ENCODE measurements at regions not wholly inside any gene's neighbourhood (a gene's known extent, or its start where the extent isn't known, plus 50 kb on each side); places are given as distances from the start of the nearest gene placed in this dataset.
"Not testable (repeated sequence)": the region's sequence is repeated elsewhere in the genome, so short reads cannot be mapped to it uniquely, and the experiment has no call there.

- no peak overlapping the region for H3K27ac Mint-ChIP-seq
- no peaks in the 10 kb centered on the region for H3K27me3 Mint-ChIP-seq (ENCODE audit: low read depth)
- H3K4me1 Mint-ChIP-seq (ENCODE audit: low read depth): no peaks in the 10 kb centered on the region
- no peaks in the 10 kb centered on the region for H3K36me3 Mint-ChIP-seq (ENCODE audit: low read depth)
- DNase-seq: no peak
- intact Hi-C loops (cut with micrococcal nuclease): no loop called here
- CTCF ChIA-PET: no interaction called here
- peaks cover 1% of the 10 kb centered on the region for H3K9me3 Mint-ChIP-seq
- H3K4me3 Mint-ChIP-seq: no peak overlapping the region
Observed at GRCh38 chr6:62978920-62979319, 232.3 kb upstream of the FKBP1C start.

- H3K27me3 Mint-ChIP-seq (ENCODE audit: low read depth): no peaks in the 10 kb centered on the region
- no peak overlapping the region for H3K4me3 Mint-ChIP-seq
- peaks cover 3% of the 10 kb centered on the region for H3K9me3 Mint-ChIP-seq
- no peaks in the 10 kb centered on the region for H3K4me1 Mint-ChIP-seq (ENCODE audit: low read depth)
- H3K27ac Mint-ChIP-seq: no peak overlapping the region
- CTCF ChIA-PET: no interaction called here
- H3K36me3 Mint-ChIP-seq (ENCODE audit: low read depth): no peaks in the 10 kb centered on the region
- DNase-seq: no peak
- intact Hi-C loops (cut with micrococcal nuclease): no loop called here
Observed at GRCh38 chr6:62980093-62980492, 231.2 kb upstream of the FKBP1C start.

- no peak for DNase-seq
- no peaks in the 10 kb centered on the region for H3K4me1 Mint-ChIP-seq (ENCODE audit: low read depth)
- no peaks in the 10 kb centered on the region for H3K36me3 Mint-ChIP-seq (ENCODE audit: low read depth)
- CTCF ChIA-PET: no interaction called here
- peaks cover 3% of the 10 kb centered on the region for H3K9me3 Mint-ChIP-seq
- intact Hi-C loops (cut with micrococcal nuclease): no loop called here
- no peak overlapping the region for H3K27ac Mint-ChIP-seq
- H3K4me3 Mint-ChIP-seq: no peak overlapping the region
- H3K27me3 Mint-ChIP-seq (ENCODE audit: low read depth): no peaks in the 10 kb centered on the region
Observed at GRCh38 chr6:62980724-62981123, 230.5 kb upstream of the FKBP1C start.

GRCh38 chr6:62982951-62983350 lies 228.3 kb upstream of the FKBP1C start:
- H3K4me3 Mint-ChIP-seq: no peak overlapping the region
- no peaks in the 10 kb centered on the region for H3K27me3 Mint-ChIP-seq (ENCODE audit: low read depth)
- CTCF ChIA-PET: no interaction called here
- H3K27ac Mint-ChIP-seq: no peak overlapping the region
- H3K36me3 Mint-ChIP-seq (ENCODE audit: low read depth): no peaks in the 10 kb centered on the region
- H3K4me1 Mint-ChIP-seq (ENCODE audit: low read depth): no peaks in the 10 kb centered on the region
- intact Hi-C loops (cut with micrococcal nuclease): no loop called here
- no peak for DNase-seq
- peaks cover 8% of the 10 kb centered on the region for H3K9me3 Mint-ChIP-seq

- H3K27ac Mint-ChIP-seq; DNase-seq; intact Hi-C loops (cut with micrococcal nuclease); H3K4me3 Mint-ChIP-seq; CTCF ChIA-PET; H3K4me1 Mint-ChIP-seq (ENCODE audit: low read depth); H3K36me3 Mint-ChIP-seq (ENCODE audit: low read depth); H3K9me3 Mint-ChIP-seq; H3K27me3 Mint-ChIP-seq (ENCODE audit: low read depth): not testable (repeated sequence)
Observed at GRCh38 chr6:62991696-62992095, 219.6 kb upstream of the FKBP1C start.

GRCh38 chr6:62993951-62994350 lies 217.3 kb upstream of the FKBP1C start:
- Mint-ChIP-seq H3K27me3 (ENCODE audit: low read depth) (no peaks in the 10 kb centered on the region), H3K36me3 (ENCODE audit: low read depth) (no peaks in the 10 kb centered on the region), H3K4me3 (no peak overlapping the region), H3K9me3 (peaks cover 3% of the 10 kb centered on the region), H3K4me1 (ENCODE audit: low read depth) (no peaks in the 10 kb centered on the region), H3K27ac (no peak overlapping the region)
- intact Hi-C loops (cut with micrococcal nuclease): no loop called here
- no peak for DNase-seq
- CTCF ChIA-PET: no interaction called here

GRCh38 chr6:62998022-62998421 lies 213.2 kb upstream of the FKBP1C start:
- no peaks in the 10 kb centered on the region for H3K27me3 Mint-ChIP-seq (ENCODE audit: low read depth)
- H3K27ac Mint-ChIP-seq: no peak overlapping the region
- H3K4me3 Mint-ChIP-seq: no peak overlapping the region
- H3K9me3 Mint-ChIP-seq: peaks cover 3% of the 10 kb centered on the region
- intact Hi-C loops (cut with micrococcal nuclease): no loop called here
- H3K4me1 Mint-ChIP-seq (ENCODE audit: low read depth): no peaks in the 10 kb centered on the region
- CTCF ChIA-PET: no interaction called here
- DNase-seq: no peak
- no peaks in the 10 kb centered on the region for H3K36me3 Mint-ChIP-seq (ENCODE audit: low read depth)

GRCh38 chr6:62999242-62999641 lies 212.0 kb upstream of the FKBP1C start:
- H3K4me3 Mint-ChIP-seq; intact Hi-C loops (cut with micrococcal nuclease): not testable (repeated sequence)

GRCh38 chr6:62999796-63000195 lies 211.5 kb upstream of the FKBP1C start:
- no peak for DNase-seq
- CTCF ChIA-PET: no interaction called here
- H3K9me3 Mint-ChIP-seq: peaks cover 3% of the 10 kb centered on the region
- H3K4me3 Mint-ChIP-seq: no peak overlapping the region
- no peak overlapping the region for H3K27ac Mint-ChIP-seq
- no peaks in the 10 kb centered on the region for H3K36me3 Mint-ChIP-seq (ENCODE audit: low read depth)
- no peaks in the 10 kb centered on the region for H3K27me3 Mint-ChIP-seq (ENCODE audit: low read depth)
- H3K4me1 Mint-ChIP-seq (ENCODE audit: low read depth): no peaks in the 10 kb centered on the region
- intact Hi-C loops (cut with micrococcal nuclease): no loop called here

More at GRCh38 chr6:62999242-62999641, 212.0 kb upstream of the FKBP1C start:
- CTCF ChIA-PET; H3K4me1 Mint-ChIP-seq (ENCODE audit: low read depth); H3K27me3 Mint-ChIP-seq (ENCODE audit: low read depth); H3K36me3 Mint-ChIP-seq (ENCODE audit: low read depth); H3K9me3 Mint-ChIP-seq; DNase-seq; H3K27ac Mint-ChIP-seq: not testable (repeated sequence)

- H3K9me3 Mint-ChIP-seq; intact Hi-C loops (cut with micrococcal nuclease); H3K27me3 Mint-ChIP-seq (ENCODE audit: low read depth): not testable (repeated sequence)
Observed at GRCh38 chr6:63006018-63006417, 205.3 kb upstream of the FKBP1C start.

GRCh38 chr6:63010962-63011361 lies 200.3 kb upstream of the FKBP1C start:
- intact Hi-C loops (cut with micrococcal nuclease); H3K36me3 Mint-ChIP-seq (ENCODE audit: low read depth); H3K27me3 Mint-ChIP-seq (ENCODE audit: low read depth); H3K27ac Mint-ChIP-seq; CTCF ChIA-PET; H3K4me1 Mint-ChIP-seq (ENCODE audit: low read depth); H3K9me3 Mint-ChIP-seq; H3K4me3 Mint-ChIP-seq; DNase-seq: not testable (repeated sequence)

More at GRCh38 chr6:63006018-63006417, 205.3 kb upstream of the FKBP1C start:
- H3K4me1 Mint-ChIP-seq (ENCODE audit: low read depth); CTCF ChIA-PET; H3K36me3 Mint-ChIP-seq (ENCODE audit: low read depth); H3K27ac Mint-ChIP-seq; H3K4me3 Mint-ChIP-seq; DNase-seq: not testable (repeated sequence)

- CTCF ChIA-PET: no interaction called here
- no peaks in the 10 kb centered on the region for H3K36me3 Mint-ChIP-seq (ENCODE audit: low read depth)
- no peaks in the 10 kb centered on the region for H3K9me3 Mint-ChIP-seq
- intact Hi-C loops (cut with micrococcal nuclease): no loop called here
- no peaks in the 10 kb centered on the region for H3K4me1 Mint-ChIP-seq (ENCODE audit: low read depth)
- H3K27me3 Mint-ChIP-seq (ENCODE audit: low read depth): no peaks in the 10 kb centered on the region
- no peak overlapping the region for H3K27ac Mint-ChIP-seq
- no peak overlapping the region for H3K4me3 Mint-ChIP-seq
- no peak for DNase-seq
Observed at GRCh38 chr6:63014290-63014689, 197.0 kb upstream of the FKBP1C start.

GRCh38 chr6:63022631-63023030 lies 188.6 kb upstream of the FKBP1C start:
- Mint-ChIP-seq H3K27ac (no peak overlapping the region), H3K9me3 (no peaks in the 10 kb centered on the region), H3K4me1 (ENCODE audit: low read depth) (no peaks in the 10 kb centered on the region), H3K27me3 (ENCODE audit: low read depth) (no peaks in the 10 kb centered on the region), H3K36me3 (ENCODE audit: low read depth) (no peaks in the 10 kb centered on the region), H3K4me3 (no peak overlapping the region)
- no peak for DNase-seq
- CTCF ChIA-PET: no interaction called here
- intact Hi-C loops (cut with micrococcal nuclease): no loop called here

- no peak overlapping the region for H3K27ac Mint-ChIP-seq
- H3K27me3 Mint-ChIP-seq (ENCODE audit: low read depth): no peaks in the 10 kb centered on the region
- H3K36me3 Mint-ChIP-seq (ENCODE audit: low read depth): no peaks in the 10 kb centered on the region
- CTCF ChIA-PET: no interaction called here
- DNase-seq: no peak
- H3K4me3 Mint-ChIP-seq: no peak overlapping the region
- no peaks in the 10 kb centered on the region for H3K4me1 Mint-ChIP-seq (ENCODE audit: low read depth)
- H3K9me3 Mint-ChIP-seq: no peaks in the 10 kb centered on the region
- intact Hi-C loops (cut with micrococcal nuclease): no loop called here
Observed at GRCh38 chr6:63023726-63024125, 187.5 kb upstream of the FKBP1C start.
